BE2C (cell line): ENCODE measurements at regions not wholly inside any gene's neighbourhood (a gene's known extent, or its start where the extent isn't known, plus 50 kb on each side); places are given as distances from the start of the nearest gene placed in this dataset.

Experiments
- DNase-seq: peaks from one replicate; pipeline ENCODE4 v3.0.0-alpha.2; 2020
- H3K27me3 ChIP-seq: fragments of 250-450 bp; sonication (Bioruptor Pico); 2 replicates; pipeline ENCODE4 v1.5.1; 2020; ENCODE audit warnings: mild to moderate bottlenecking
- H3K36me3 ChIP-seq: fragments of 250-450 bp; sonication (Bioruptor Pico); 2 replicates; pipeline ENCODE4 v1.5.1; 2020; ENCODE audit warnings: mild to moderate bottlenecking
- H3K4me1 ChIP-seq: fragments of 250-450 bp; sonication (Bioruptor Pico); 2 replicates; pipeline ENCODE4 v1.5.1; 2020
- H3K4me3 ChIP-seq: 2 replicates; pipeline ENCODE4 v1.5.1; 2011; ENCODE audit warnings: low read depth, low read length
- H3K9me3 ChIP-seq: fragments of 250-450 bp; sonication (Bioruptor Pico); 2 replicates; pipeline ENCODE4 v1.5.1; 2020
- TF ChIP-seq, protein P1 (sequence below): IDR thresholded peaks from 2 replicates; pipeline ENCODE4 v1.5.1; 2012; ENCODE audit warnings: mild to moderate bottlenecking, low read depth, low read length

- Histone ChIP-seq H3K9me3 (no peaks in the 10 kb centered on the region), H3K4me1 (no peaks in the 10 kb centered on the region), H3K27me3 (no peaks in the 10 kb centered on the region), H3K4me3 (no peak overlapping the region), H3K36me3 (no peaks in the 10 kb centered on the region)
- no peak for DNase-seq
- TF ChIP-seq, protein P1, sequence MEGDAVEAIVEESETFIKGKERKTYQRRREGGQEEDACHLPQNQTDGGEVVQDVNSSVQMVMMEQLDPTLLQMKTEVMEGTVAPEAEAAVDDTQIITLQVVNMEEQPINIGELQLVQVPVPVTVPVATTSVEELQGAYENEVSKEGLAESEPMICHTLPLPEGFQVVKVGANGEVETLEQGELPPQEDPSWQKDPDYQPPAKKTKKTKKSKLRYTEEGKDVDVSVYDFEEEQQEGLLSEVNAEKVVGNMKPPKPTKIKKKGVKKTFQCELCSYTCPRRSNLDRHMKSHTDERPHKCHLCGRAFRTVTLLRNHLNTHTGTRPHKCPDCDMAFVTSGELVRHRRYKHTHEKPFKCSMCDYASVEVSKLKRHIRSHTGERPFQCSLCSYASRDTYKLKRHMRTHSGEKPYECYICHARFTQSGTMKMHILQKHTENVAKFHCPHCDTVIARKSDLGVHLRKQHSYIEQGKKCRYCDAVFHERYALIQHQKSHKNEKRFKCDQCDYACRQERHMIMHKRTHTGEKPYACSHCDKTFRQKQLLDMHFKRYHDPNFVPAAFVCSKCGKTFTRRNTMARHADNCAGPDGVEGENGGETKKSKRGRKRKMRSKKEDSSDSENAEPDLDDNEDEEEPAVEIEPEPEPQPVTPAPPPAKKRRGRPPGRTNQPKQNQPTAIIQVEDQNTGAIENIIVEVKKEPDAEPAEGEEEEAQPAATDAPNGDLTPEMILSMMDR: no peak
Observed at GRCh38 chr16:13808102-13808501, 111.9 kb upstream of the ERCC4 start.

DNA sequence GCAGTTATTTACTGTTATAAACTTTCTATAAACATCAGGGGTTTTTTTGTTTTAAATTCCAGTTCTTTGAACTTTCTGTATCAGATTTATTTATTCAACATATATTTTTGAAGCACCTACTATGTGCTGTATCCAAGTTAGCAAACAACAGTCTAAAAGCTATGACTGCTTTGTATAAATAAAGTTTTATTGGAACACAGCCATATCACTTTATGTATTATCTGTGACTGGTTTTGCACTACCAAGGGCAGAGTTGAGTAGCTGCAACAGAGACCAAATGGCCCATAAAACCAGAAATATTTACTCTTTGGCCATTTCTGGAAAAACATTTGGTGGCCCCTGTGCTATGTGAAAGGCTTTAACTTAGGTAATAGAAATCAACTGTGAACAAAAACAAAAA is 110.2 kb upstream of the ERCC4 start:
- TF ChIP-seq, protein P1: no peak
- Histone ChIP-seq H3K4me1 (no peaks in the 10 kb centered on the region), H3K36me3 (no peaks in the 10 kb centered on the region), H3K4me3 (no peak overlapping the region), H3K27me3 (no peaks in the 10 kb centered on the region), H3K9me3 (no peaks in the 10 kb centered on the region)
- no peak for DNase-seq

DNA sequence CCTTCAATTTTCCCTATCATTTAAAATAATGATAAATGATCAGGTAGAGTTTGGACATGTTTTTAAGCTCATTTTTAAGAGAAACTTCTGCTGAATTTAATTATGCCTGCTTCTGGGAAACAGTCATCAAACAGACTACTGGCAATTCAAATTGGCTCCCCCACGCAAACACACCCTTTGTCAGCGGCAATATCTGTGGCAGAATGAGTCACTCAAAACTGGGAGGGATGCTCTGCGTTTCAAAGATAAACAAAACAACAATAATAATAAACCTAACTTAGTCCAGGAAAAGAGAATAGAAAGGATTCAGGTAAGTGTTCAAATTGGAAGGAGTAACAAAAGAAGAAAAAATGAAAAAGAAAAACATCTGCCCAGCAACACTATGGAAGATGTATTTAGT is 108.1 kb upstream of the ERCC4 start:
- no peak for DNase-seq

GRCh38 chr16:13816701-13817100 is 103.3 kb upstream of the ERCC4 start:
- Histone ChIP-seq H3K4me1 (no peaks in the 10 kb centered on the region), H3K9me3 (no peaks in the 10 kb centered on the region), H3K27me3 (no peaks in the 10 kb centered on the region), H3K36me3 (no peaks in the 10 kb centered on the region), H3K4me3 (no peak overlapping the region)
- TF ChIP-seq, protein P1: no peak
- DNase-seq: no peak

More for the DNA sequence above, 108.1 kb upstream of the ERCC4 start:
- H3K9me3 ChIP-seq: no peaks in the 10 kb centered on the region
- no peaks in the 10 kb centered on the region for H3K4me1 ChIP-seq
- no peak overlapping the region for H3K4me3 ChIP-seq
- TF ChIP-seq, protein P1: no peak
- H3K36me3 ChIP-seq: no peaks in the 10 kb centered on the region
- H3K27me3 ChIP-seq: no peaks in the 10 kb centered on the region

DNA sequence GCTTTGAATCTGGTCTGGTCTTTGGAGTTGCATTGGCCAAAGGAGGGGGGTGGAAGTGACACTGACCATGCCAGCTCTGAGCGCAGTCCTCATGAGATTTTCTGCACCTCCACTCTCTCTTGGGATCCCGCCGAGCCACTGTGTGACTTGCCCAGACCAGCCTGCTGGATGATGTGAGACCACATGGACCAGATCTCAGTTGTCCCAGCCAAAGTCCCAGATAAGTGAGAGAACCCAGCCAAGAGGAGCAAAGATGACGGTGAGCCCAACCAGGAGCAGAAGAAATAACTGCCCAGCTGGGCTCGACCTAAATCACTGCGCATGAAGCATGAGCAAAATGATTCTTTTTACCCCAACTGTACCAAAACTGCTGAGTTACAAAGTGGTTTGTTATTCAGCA is 96.5 kb upstream of the ERCC4 start:
- DNase-seq: no peak
- Histone ChIP-seq H3K4me1 (no peaks in the 10 kb centered on the region), H3K9me3 (no peaks in the 10 kb centered on the region), H3K4me3 (no peak overlapping the region), H3K27me3 (no peaks in the 10 kb centered on the region; the same call in 1 of the 2 replicates), H3K36me3 (no peaks in the 10 kb centered on the region)
- TF ChIP-seq, protein P1: no peak

- Histone ChIP-seq H3K27me3 (no peaks in the 10 kb centered on the region; the same call in none of the 2 replicates), H3K4me1 (no peaks in the 10 kb centered on the region), H3K9me3 (no peaks in the 10 kb centered on the region), H3K4me3 (no peak overlapping the region), H3K36me3 (no peaks in the 10 kb centered on the region)
- TF ChIP-seq, protein P1: no peak
- DNase-seq: no peak
Observed at GRCh38 chr16:13829697-13830299, 90.2 kb upstream of the ERCC4 start.
